Neural cell (in vitro differentiated cells): ENCODE measurements at regions not wholly inside any gene's neighbourhood (a gene's known extent, or its start where the extent isn't known, plus 50 kb on each side); places are given as distances from the start of the nearest gene placed in this dataset.

Source experiments
- EP300 ChIP-seq: fragments of 450-650 bp; conservative IDR thresholded peaks from 2 replicates; pipeline ENCODE4 v1.6.1; 2014; ENCODE audit warnings: antibody characterized with exemption, mild to moderate bottlenecking, moderate library complexity; ENCODE audit not compliant: poor library complexity, severe bottlenecking
- EZH2 ChIP-seq: fragments of 200-600, 300-800 bp; shearing (Covaris generic), sonication (generic); IDR thresholded peaks from 2 replicates; pipeline ENCODE4 v1.6.1; 2014; ENCODE audit warnings: antibody characterized with exemption, low read length, borderline replicate concordance, mild to moderate bottlenecking; ENCODE audit not compliant: insufficient read depth, poor library complexity, severe bottlenecking
- POLR2AphosphoS5 ChIP-seq: IDR thresholded peaks from 2 replicates; pipeline ENCODE4 v1.6.1; 2012
- RAD21 ChIP-seq: fragments of 450-650 bp; conservative IDR thresholded peaks from 2 replicates; pipeline ENCODE4 v1.6.1; 2014; ENCODE audit warnings: antibody characterized with exemption, mild to moderate bottlenecking, moderate library complexity
- SMC3 ChIP-seq: fragments of 450-650 bp; conservative IDR thresholded peaks from 2 replicates; pipeline ENCODE4 v1.6.1; 2014; ENCODE audit warnings: antibody characterized with exemption, mild to moderate bottlenecking, moderate library complexity; ENCODE audit not compliant: poor library complexity
- TAF1 ChIP-seq: IDR thresholded peaks from 2 replicates; pipeline ENCODE4 v1.6.1; 2012; ENCODE audit warnings: low read depth
- TF ChIP-seq, protein P1 (sequence below): fragments of 450-650 bp; IDR thresholded peaks from 2 replicates; pipeline ENCODE4 v1.5.1; 2014; ENCODE audit warnings: antibody characterized with exemption, mild to moderate bottlenecking, moderate library complexity; ENCODE audit not compliant: poor library complexity, severe bottlenecking
- TF ChIP-seq, protein P2 (sequence below): IDR thresholded peaks from 2 replicates; pipeline ENCODE4 v1.6.1; 2012; ENCODE audit warnings: borderline replicate concordance

DNA sequence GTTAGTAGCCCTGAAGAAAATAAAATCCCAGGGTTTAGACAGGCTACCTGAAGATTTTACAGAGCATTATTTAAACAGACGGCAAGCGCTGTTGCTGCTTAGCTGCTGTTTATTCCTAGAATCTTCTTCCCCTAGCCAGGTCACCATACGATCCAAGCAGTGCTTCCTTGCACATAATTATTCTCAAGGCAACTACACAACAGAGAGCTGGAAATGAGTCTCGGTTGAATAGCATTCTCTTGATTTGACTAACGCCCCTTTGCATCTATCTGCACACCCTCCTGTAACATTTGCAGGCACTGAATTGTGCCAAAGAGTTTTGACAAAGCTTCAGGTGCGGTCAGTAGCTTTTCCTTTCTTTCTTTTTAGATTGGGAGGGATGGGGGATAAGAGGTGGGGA, 564.4 kb downstream of the TBL1XR1 start:
- TF ChIP-seq POLR2AphosphoS5 (no peak), SMC3 (no peak), EP300 (no peak), RAD21 (no peak), EZH2 (no peak), TAF1 (no peak)
- TF ChIP-seq, protein P1, sequence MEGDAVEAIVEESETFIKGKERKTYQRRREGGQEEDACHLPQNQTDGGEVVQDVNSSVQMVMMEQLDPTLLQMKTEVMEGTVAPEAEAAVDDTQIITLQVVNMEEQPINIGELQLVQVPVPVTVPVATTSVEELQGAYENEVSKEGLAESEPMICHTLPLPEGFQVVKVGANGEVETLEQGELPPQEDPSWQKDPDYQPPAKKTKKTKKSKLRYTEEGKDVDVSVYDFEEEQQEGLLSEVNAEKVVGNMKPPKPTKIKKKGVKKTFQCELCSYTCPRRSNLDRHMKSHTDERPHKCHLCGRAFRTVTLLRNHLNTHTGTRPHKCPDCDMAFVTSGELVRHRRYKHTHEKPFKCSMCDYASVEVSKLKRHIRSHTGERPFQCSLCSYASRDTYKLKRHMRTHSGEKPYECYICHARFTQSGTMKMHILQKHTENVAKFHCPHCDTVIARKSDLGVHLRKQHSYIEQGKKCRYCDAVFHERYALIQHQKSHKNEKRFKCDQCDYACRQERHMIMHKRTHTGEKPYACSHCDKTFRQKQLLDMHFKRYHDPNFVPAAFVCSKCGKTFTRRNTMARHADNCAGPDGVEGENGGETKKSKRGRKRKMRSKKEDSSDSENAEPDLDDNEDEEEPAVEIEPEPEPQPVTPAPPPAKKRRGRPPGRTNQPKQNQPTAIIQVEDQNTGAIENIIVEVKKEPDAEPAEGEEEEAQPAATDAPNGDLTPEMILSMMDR, result no peak
- TF ChIP-seq, protein P2, sequence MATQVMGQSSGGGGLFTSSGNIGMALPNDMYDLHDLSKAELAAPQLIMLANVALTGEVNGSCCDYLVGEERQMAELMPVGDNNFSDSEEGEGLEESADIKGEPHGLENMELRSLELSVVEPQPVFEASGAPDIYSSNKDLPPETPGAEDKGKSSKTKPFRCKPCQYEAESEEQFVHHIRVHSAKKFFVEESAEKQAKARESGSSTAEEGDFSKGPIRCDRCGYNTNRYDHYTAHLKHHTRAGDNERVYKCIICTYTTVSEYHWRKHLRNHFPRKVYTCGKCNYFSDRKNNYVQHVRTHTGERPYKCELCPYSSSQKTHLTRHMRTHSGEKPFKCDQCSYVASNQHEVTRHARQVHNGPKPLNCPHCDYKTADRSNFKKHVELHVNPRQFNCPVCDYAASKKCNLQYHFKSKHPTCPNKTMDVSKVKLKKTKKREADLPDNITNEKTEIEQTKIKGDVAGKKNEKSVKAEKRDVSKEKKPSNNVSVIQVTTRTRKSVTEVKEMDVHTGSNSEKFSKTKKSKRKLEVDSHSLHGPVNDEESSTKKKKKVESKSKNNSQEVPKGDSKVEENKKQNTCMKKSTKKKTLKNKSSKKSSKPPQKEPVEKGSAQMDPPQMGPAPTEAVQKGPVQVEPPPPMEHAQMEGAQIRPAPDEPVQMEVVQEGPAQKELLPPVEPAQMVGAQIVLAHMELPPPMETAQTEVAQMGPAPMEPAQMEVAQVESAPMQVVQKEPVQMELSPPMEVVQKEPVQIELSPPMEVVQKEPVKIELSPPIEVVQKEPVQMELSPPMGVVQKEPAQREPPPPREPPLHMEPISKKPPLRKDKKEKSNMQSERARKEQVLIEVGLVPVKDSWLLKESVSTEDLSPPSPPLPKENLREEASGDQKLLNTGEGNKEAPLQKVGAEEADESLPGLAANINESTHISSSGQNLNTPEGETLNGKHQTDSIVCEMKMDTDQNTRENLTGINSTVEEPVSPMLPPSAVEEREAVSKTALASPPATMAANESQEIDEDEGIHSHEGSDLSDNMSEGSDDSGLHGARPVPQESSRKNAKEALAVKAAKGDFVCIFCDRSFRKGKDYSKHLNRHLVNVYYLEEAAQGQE, result no peak
